ENCODE measurements at regions not wholly inside any gene's neighbourhood (a gene's known extent, or its start where the extent isn't known, plus 50 kb on each side); places are given as distances from the start of the nearest gene placed in this dataset.

GRCh38 chr6:11433860-11434259 is 103.7 kb upstream of the TMEM170B start:
- no peak for DNase-seq
- no peak for TF ChIP-seq POLR2A (IDR thresholded peaks at IDR 0.05)
- peak in 2 of 6 experiments; percentile 2 to 13 for TF ChIP-seq CTCF (IDR thresholded peaks at IDR 0.05)
- Histone ChIP-seq H3K4me3 (no peak overlapping the region), H3K27me3 (no peaks in the 10 kb centered on the region), H3K27ac (peak overlapping the region in 3 of 4 donors; percentile 18 to 69 (median 64)), H3K9me3 (no peaks in the 10 kb centered on the region), H3K4me1 (peaks cover 0 to 18% (median 0%) of the 10 kb centered on the region in 4 donors), H3K36me3 (no peaks in the 10 kb centered on the region)

- H3K27ac ChIP-seq = peak overlapping the region in 2 of 4 donors; percentile 35 to 69
- DNase-seq = no peak
- no peaks in the 10 kb centered on the region for H3K9me3 ChIP-seq
Measured at GRCh38 chr6:11432713-11433450, 104.7 kb upstream of the TMEM170B start.

GRCh38 chr6:11432091-11432490 is 105.5 kb upstream of the TMEM170B start:
- H3K4me3 ChIP-seq = no peak overlapping the region
- peaks cover 0 to 22% (median 0%) of the 10 kb centered on the region in 4 donors for H3K4me1 ChIP-seq
- no peak for TF ChIP-seq CTCF (IDR thresholded peaks at IDR 0.05)
- no peak for TF ChIP-seq POLR2A (IDR thresholded peaks at IDR 0.05)
- no peak overlapping the region for H3K27ac ChIP-seq
- no peaks in the 10 kb centered on the region for H3K9me3 ChIP-seq
- no peaks in the 10 kb centered on the region for H3K27me3 ChIP-seq
- no peak for DNase-seq
- H3K36me3 ChIP-seq = no peaks in the 10 kb centered on the region

More at GRCh38 chr6:11432713-11433450, 104.7 kb upstream of the TMEM170B start:
- Histone ChIP-seq H3K4me1 (peaks cover 0 to 20% (median 0%) of the 10 kb centered on the region in 4 donors), H3K36me3 (no peaks in the 10 kb centered on the region), H3K27me3 (no peaks in the 10 kb centered on the region), H3K4me3 (no peak overlapping the region)
- TF ChIP-seq CTCF (IDR thresholded peaks at IDR 0.05) (no peak), POLR2A (IDR thresholded peaks at IDR 0.05) (no peak)

GRCh38 chr6:11431455-11431937 is 106.1 kb upstream of the TMEM170B start:
- no peak for TF ChIP-seq POLR2A (IDR thresholded peaks at IDR 0.05)
- TF ChIP-seq CTCF (IDR thresholded peaks at IDR 0.05) = no peak
- no peak for DNase-seq
- Histone ChIP-seq H3K36me3 (no peaks in the 10 kb centered on the region), H3K27me3 (no peaks in the 10 kb centered on the region), H3K4me1 (peaks cover 0 to 22% (median 0%) of the 10 kb centered on the region in 4 donors), H3K4me3 (no peak overlapping the region), H3K27ac (no peak overlapping the region), H3K9me3 (no peaks in the 10 kb centered on the region)

GRCh38 chr6:11430036-11430435 is 107.5 kb upstream of the TMEM170B start:
- Histone ChIP-seq H3K4me3 (no peak overlapping the region), H3K27ac (no peak overlapping the region), H3K27me3 (no peaks in the 10 kb centered on the region), H3K9me3 (no peaks in the 10 kb centered on the region), H3K36me3 (no peaks in the 10 kb centered on the region), H3K4me1 (peaks cover 0 to 22% (median 0%) of the 10 kb centered on the region in 4 donors)
- DNase-seq = no peak
- TF ChIP-seq POLR2A (IDR thresholded peaks at IDR 0.05) = no peak
- no peak for TF ChIP-seq CTCF (IDR thresholded peaks at IDR 0.05)

All from Peyer's patch (tissue), 4 donors.